Breast epithelium (tissue), 3 donors: ENCODE measurements at regions not wholly inside any gene's neighbourhood (a gene's known extent, or its start where the extent isn't known, plus 50 kb on each side); places are given as distances from the start of the nearest gene placed in this dataset.

ENCODE experiments used
- CTCF ChIP-seq, 3 donors: fragments of 450-650 bp; IDR thresholded peaks; one replicate each; pipeline ENCODE4 v1.5.1; 2016 to 2017; ENCODE audit warnings: antibody characterized with exemption in 3 of 3, mild to moderate bottlenecking in 3 of 3, moderate library complexity in 3 of 3
- POLR2A ChIP-seq: fragments of 450-650 bp; IDR thresholded peaks from one replicate; pipeline ENCODE4 v1.6.1; 2016; ENCODE audit warnings: antibody characterized with exemption, mild to moderate bottlenecking, moderate library complexity

GRCh38 chr3:94305835-94306611 is 243.2 kb downstream of the NSUN3 start:
- TF ChIP-seq CTCF (IDR thresholded peaks at IDR 0.05) (no peak), POLR2A (no peak)
